ENCODE measurements at regions not wholly inside any gene's neighbourhood (a gene's known extent, or its start where the extent isn't known, plus 50 kb on each side); places are given as distances from the start of the nearest gene placed in this dataset.

DNA sequence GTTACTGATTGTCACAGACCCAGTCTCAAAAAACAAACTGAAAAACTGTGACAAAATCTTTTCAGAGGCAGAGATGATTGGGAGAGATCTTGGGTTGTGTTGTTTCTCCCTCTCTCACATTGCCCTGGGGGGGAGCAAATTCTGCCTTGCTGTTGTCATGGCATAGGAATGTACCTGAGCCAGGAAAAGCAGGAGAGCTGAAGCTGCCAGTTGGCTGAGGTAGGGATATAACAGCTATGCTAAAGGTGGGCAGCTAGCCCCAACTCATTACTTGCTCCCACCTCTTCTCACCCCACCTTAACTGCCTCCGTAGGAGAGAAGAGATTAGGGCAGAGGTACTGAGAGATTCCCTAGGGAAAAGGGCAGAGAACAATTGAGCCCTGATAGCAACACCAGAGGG lies 299.3 kb downstream of the OSR1 start:
- no peak for DNase-seq (ENCODE audit: low read depth in 1 of 2, low spot score in 1 of 2)
- H3K4me3 ChIP-seq (replicated peaks; ENCODE audit: insufficient read depth, low read length): no peak overlapping the region
- H3K27ac ChIP-seq (replicated peaks): no peak overlapping the region
- no peaks in the 10 kb centered on the region for H3K27me3 ChIP-seq (ENCODE audit: insufficient read depth, poor library complexity, severe bottlenecking)
- TF ChIP-seq, protein P1, sequence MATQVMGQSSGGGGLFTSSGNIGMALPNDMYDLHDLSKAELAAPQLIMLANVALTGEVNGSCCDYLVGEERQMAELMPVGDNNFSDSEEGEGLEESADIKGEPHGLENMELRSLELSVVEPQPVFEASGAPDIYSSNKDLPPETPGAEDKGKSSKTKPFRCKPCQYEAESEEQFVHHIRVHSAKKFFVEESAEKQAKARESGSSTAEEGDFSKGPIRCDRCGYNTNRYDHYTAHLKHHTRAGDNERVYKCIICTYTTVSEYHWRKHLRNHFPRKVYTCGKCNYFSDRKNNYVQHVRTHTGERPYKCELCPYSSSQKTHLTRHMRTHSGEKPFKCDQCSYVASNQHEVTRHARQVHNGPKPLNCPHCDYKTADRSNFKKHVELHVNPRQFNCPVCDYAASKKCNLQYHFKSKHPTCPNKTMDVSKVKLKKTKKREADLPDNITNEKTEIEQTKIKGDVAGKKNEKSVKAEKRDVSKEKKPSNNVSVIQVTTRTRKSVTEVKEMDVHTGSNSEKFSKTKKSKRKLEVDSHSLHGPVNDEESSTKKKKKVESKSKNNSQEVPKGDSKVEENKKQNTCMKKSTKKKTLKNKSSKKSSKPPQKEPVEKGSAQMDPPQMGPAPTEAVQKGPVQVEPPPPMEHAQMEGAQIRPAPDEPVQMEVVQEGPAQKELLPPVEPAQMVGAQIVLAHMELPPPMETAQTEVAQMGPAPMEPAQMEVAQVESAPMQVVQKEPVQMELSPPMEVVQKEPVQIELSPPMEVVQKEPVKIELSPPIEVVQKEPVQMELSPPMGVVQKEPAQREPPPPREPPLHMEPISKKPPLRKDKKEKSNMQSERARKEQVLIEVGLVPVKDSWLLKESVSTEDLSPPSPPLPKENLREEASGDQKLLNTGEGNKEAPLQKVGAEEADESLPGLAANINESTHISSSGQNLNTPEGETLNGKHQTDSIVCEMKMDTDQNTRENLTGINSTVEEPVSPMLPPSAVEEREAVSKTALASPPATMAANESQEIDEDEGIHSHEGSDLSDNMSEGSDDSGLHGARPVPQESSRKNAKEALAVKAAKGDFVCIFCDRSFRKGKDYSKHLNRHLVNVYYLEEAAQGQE (IDR thresholded peaks at IDR 0.05; ENCODE audit: insufficient replicate concordance, low read depth): no peak
- TF ChIP-seq, protein P2, sequence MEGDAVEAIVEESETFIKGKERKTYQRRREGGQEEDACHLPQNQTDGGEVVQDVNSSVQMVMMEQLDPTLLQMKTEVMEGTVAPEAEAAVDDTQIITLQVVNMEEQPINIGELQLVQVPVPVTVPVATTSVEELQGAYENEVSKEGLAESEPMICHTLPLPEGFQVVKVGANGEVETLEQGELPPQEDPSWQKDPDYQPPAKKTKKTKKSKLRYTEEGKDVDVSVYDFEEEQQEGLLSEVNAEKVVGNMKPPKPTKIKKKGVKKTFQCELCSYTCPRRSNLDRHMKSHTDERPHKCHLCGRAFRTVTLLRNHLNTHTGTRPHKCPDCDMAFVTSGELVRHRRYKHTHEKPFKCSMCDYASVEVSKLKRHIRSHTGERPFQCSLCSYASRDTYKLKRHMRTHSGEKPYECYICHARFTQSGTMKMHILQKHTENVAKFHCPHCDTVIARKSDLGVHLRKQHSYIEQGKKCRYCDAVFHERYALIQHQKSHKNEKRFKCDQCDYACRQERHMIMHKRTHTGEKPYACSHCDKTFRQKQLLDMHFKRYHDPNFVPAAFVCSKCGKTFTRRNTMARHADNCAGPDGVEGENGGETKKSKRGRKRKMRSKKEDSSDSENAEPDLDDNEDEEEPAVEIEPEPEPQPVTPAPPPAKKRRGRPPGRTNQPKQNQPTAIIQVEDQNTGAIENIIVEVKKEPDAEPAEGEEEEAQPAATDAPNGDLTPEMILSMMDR (IDR thresholded peaks at IDR 0.05; ENCODE audit: insufficient read depth, low read length): no peak
- TF ChIP-seq GABPA (IDR thresholded peaks at IDR 0.05; ENCODE audit: low read depth) (no peak), POLR2AphosphoS5 (IDR thresholded peaks at IDR 0.05; ENCODE audit: low read depth) (no peak), SPI1 (IDR thresholded peaks at IDR 0.05; ENCODE audit: borderline replicate concordance, low read depth) (no peak)

DNA sequence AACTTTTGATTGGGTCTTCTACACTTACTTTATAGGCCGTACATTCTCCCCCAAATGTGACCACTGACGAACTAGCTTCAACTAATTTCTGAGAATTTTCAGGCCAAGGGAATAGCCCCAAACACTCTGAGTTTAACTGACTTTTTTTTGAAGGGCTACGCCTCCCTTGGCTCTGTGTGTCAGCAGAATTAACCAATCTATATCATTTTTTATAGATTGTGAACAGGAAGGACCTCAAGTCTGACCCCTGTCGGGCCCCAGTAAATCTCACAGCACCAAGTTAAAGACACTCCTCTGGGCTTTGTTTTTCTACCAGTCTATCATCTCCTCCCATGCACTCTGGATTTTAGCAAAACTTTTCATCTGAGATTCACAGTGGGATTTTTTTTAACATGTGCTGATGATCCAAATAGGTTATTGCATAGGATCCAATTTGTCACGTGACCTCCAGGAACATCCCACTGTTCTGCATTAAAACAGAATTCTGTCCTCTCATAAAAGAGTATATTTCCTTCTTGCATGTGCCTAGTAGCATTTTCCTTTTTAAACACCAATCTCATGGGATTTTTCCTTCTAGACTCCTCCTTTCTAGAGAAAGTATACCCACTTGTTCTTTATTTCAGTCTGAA lies 307.1 kb downstream of the OSR1 start:
- no peak overlapping the region for H3K4me3 ChIP-seq (replicated peaks; ENCODE audit: insufficient read depth, low read length)
- no peak overlapping the region for H3K27ac ChIP-seq (replicated peaks)
- TF ChIP-seq, protein P1 (IDR thresholded peaks at IDR 0.05; ENCODE audit: insufficient replicate concordance, low read depth): no peak
- TF ChIP-seq POLR2AphosphoS5 (IDR thresholded peaks at IDR 0.05; ENCODE audit: low read depth) (no peak), SPI1 (IDR thresholded peaks at IDR 0.05; ENCODE audit: borderline replicate concordance, low read depth) (no peak), GABPA (IDR thresholded peaks at IDR 0.05; ENCODE audit: low read depth) (no peak)
- TF ChIP-seq, protein P2 (IDR thresholded peaks at IDR 0.05; ENCODE audit: insufficient read depth, low read length): no peak
- no peak for DNase-seq (ENCODE audit: low read depth in 1 of 2, low spot score in 1 of 2)
- no peaks in the 10 kb centered on the region for H3K27me3 ChIP-seq (ENCODE audit: insufficient read depth, poor library complexity, severe bottlenecking)

DNA sequence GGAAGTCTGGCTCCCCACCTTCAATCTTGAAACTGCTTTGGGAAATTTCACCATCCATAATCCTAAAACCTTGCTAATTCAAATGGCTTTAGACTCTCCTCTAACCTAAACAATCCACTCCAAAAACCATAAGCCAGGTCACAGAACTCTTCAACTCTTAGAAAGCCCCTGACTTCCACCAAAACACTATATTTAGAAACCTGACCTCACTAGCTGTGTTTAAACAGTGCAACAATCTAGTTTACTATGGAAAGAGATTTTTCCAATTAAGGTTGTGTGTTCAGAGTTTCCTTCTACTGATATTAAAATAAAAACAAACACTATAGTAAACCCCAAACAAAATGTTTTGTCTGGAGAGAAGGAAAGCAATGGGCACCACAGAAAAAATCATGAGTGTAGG lies 308.1 kb downstream of the OSR1 start:
- no peak overlapping the region for H3K4me3 ChIP-seq (replicated peaks; ENCODE audit: insufficient read depth, low read length)
- no peak for DNase-seq (ENCODE audit: low read depth in 1 of 2, low spot score in 1 of 2)

More for the DNA sequence above, 308.1 kb downstream of the OSR1 start:
- TF ChIP-seq, protein P1 (IDR thresholded peaks at IDR 0.05; ENCODE audit: insufficient replicate concordance, low read depth): no peak
- TF ChIP-seq, protein P2 (IDR thresholded peaks at IDR 0.05; ENCODE audit: insufficient read depth, low read length): no peak
- TF ChIP-seq POLR2AphosphoS5 (IDR thresholded peaks at IDR 0.05; ENCODE audit: low read depth): no peak
- no peak for TF ChIP-seq SPI1 (IDR thresholded peaks at IDR 0.05; ENCODE audit: borderline replicate concordance, low read depth)
- TF ChIP-seq GABPA (IDR thresholded peaks at IDR 0.05; ENCODE audit: low read depth): no peak
- no peak overlapping the region for H3K27ac ChIP-seq (replicated peaks)
- no peaks in the 10 kb centered on the region for H3K27me3 ChIP-seq (ENCODE audit: insufficient read depth, poor library complexity, severe bottlenecking)
